SK-N-SH treated with all-trans-retinoic acid at 6 μM for 48 hours (cell line): ENCODE measurements at regions not wholly inside any gene's neighbourhood (a gene's known extent, or its start where the extent isn't known, plus 50 kb on each side); places are given as distances from the start of the nearest gene placed in this dataset.

Experiments used
- BACH2 ChIP-seq: fragments of 250-450 bp; sonication (Bioruptor Pico); IDR thresholded peaks from 2 replicates; pipeline ENCODE4 v1.9.0; 2021; ENCODE audit warnings: mild to moderate bottlenecking, borderline replicate concordance
- OSR1 ChIP-seq: fragments of 250-450 bp; sonication (Bioruptor Pico); IDR thresholded peaks from 2 replicates; pipeline ENCODE4 v1.8.0; 2022; ENCODE audit warnings: moderate library complexity, mild to moderate bottlenecking, inconsistent platforms
- RARB ChIP-seq: fragments of 250-450 bp; sonication (Bioruptor Pico); IDR thresholded peaks from 2 replicates; pipeline ENCODE4 v1.8.0; 2021; ENCODE audit warnings: mild to moderate bottlenecking, moderate library complexity
- ZFP3 ChIP-seq: fragments of 250-450 bp; sonication (Bioruptor Pico); IDR thresholded peaks from 2 replicates; pipeline ENCODE4 v1.5.0; 2020; ENCODE audit warnings: mild to moderate bottlenecking, moderate library complexity
- ZFP30 ChIP-seq: fragments of 450-650 bp; formaldehyde crosslinking; IDR thresholded peaks from 2 replicates; pipeline ENCODE4 v1.5.0; 2022; ENCODE audit warnings: mild to moderate bottlenecking, moderate library complexity
- TF ChIP-seq, protein P1 (sequence below): fragments of 250-450 bp; sonication (Bioruptor Pico); IDR thresholded peaks from 2 replicates; pipeline ENCODE4 v1.5.1; 2020; ENCODE audit warnings: low read depth, mild to moderate bottlenecking, moderate library complexity
- TF ChIP-seq, protein P2 (sequence below): fragments of 250-450 bp; sonication (Bioruptor Pico); IDR thresholded peaks from 2 replicates; pipeline ENCODE4 v1.8.0; 2020; ENCODE audit warnings: mild to moderate bottlenecking, moderate library complexity, borderline replicate concordance

DNA sequence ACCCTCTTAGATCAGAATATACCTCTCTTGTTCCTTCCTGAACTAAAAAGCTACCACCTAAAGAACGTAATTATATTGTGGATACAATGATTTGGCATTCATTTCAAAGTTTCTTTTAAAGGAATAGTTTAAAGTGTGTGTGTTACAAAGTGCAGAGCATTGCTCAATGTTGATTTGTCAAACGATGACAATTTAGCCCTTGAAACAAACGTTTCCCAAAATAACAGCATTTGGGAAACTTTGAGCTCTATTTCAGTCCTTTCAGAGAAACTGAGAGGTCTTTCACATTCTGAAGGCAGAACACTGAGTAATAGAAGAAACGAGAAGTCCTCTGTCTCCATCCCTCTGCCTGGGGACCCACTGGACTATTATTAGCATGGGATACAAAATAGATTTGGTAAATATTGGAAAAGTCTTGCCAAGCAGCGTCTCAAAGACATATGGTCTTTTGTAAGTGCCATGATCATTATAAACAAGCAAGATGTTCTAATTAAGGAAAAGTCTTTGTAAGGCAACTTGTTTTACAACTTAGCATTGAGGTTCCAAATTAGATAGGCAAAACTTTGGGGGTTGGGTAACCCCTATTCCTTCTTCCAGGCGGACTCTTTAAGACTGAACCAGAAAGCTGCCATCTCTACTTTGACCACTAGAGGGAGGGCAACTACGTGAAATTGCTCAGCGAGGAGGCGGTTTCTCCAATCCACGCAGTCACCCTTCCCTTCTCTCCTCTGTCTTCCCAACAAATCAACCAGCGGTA, 208.8 kb downstream of the RNF144B start:
- TF ChIP-seq ZFP3 (CRISPR knock-in tag) = no peak
- no peak for TF ChIP-seq ZFP30 (CRISPR knock-in tag)
- TF ChIP-seq, protein P1, sequence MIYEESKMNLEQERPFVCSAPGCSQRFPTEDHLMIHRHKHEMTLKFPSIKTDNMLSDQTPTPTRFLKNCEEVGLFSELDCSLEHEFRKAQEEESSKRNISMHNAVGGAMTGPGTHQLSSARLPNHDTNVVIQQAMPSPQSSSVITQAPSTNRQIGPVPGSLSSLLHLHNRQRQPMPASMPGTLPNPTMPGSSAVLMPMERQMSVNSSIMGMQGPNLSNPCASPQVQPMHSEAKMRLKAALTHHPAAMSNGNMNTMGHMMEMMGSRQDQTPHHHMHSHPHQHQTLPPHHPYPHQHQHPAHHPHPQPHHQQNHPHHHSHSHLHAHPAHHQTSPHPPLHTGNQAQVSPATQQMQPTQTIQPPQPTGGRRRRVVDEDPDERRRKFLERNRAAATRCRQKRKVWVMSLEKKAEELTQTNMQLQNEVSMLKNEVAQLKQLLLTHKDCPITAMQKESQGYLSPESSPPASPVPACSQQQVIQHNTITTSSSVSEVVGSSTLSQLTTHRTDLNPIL (CRISPR knock-in tag) = no peak
- TF ChIP-seq, protein P2, sequence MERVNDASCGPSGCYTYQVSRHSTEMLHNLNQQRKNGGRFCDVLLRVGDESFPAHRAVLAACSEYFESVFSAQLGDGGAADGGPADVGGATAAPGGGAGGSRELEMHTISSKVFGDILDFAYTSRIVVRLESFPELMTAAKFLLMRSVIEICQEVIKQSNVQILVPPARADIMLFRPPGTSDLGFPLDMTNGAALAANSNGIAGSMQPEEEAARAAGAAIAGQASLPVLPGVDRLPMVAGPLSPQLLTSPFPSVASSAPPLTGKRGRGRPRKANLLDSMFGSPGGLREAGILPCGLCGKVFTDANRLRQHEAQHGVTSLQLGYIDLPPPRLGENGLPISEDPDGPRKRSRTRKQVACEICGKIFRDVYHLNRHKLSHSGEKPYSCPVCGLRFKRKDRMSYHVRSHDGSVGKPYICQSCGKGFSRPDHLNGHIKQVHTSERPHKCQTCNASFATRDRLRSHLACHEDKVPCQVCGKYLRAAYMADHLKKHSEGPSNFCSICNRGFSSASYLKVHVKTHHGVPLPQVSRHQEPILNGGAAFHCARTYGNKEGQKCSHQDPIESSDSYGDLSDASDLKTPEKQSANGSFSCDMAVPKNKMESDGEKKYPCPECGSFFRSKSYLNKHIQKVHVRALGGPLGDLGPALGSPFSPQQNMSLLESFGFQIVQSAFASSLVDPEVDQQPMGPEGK (CRISPR knock-in tag) = no peak
- no peak for TF ChIP-seq RARB (CRISPR knock-in tag)
- TF ChIP-seq OSR1 (CRISPR knock-in tag) = no peak
- TF ChIP-seq BACH2 (CRISPR knock-in tag) = no peak
